Kidney (tissue), 13 donors: ENCODE measurements at regions not wholly inside any gene's neighbourhood (a gene's known extent, or its start where the extent isn't known, plus 50 kb on each side); places are given as distances from the start of the nearest gene placed in this dataset.

Source experiments
- DNase-seq, 5 donors: peaks; one replicate each; pipeline ENCODE4 v3.0.0-alpha.2; 2013 to 2020
- FAIRE-seq: peaks from 2 replicates; lab custom pipeline; 2012; peaks lifted over from hg19 to GRCh38; lab: Jason Lieb, UNC
- H3K27ac ChIP-seq, 2 donors: one replicate each; pipeline ENCODE4 v1.7.0; 2013; ENCODE audit warnings: low read depth in 2 of 2, low read length in 2 of 2, inconsistent platforms in 1 of 2
- H3K27me3 ChIP-seq: one replicate; pipeline ENCODE4 v1.7.1; 2013; ENCODE audit warnings: low read length, inconsistent platforms; ENCODE audit not compliant: control insufficient read depth, insufficient read depth
- H3K36me3 ChIP-seq, 3 donors: one replicate each; pipeline versions ENCODE4 v1.7.0 to v1.7.1; 2013; ENCODE audit warnings: low read length in 3 of 3, control low read depth in 1 of 3, inconsistent platforms in 1 of 3; ENCODE audit not compliant: insufficient read depth in 3 of 3, control insufficient read depth in 2 of 3
- H3K4me1 ChIP-seq, 3 donors: one replicate each; pipeline versions ENCODE4 v1.7.0 to v1.7.1; 2013; ENCODE audit warnings: low read length in 3 of 3, inconsistent platforms in 1 of 3, low read depth in 1 of 3; ENCODE audit not compliant: control insufficient read depth in 2 of 3, insufficient read depth in 2 of 3
- H3K4me3 ChIP-seq, 3 donors: one replicate each; pipeline versions ENCODE4 v1.7.0 to v1.8.1; 2013; ENCODE audit warnings: low read length in 3 of 3, control low read depth in 1 of 3, inconsistent platforms in 1 of 3
- H3K9ac ChIP-seq, 3 donors: one replicate each; pipeline versions ENCODE4 v1.7.0 to v1.7.1; 2013; ENCODE audit warnings: low read length in 3 of 3, control low read depth in 1 of 3, inconsistent platforms in 1 of 3
- H3K9me3 ChIP-seq, 3 donors: one replicate each; pipeline versions ENCODE4 v1.7.0 to v1.7.1; 2013; ENCODE audit warnings: low read length in 3 of 3, control low read depth in 1 of 3, inconsistent platforms in 1 of 3; ENCODE audit not compliant: control insufficient read depth in 2 of 3, insufficient read depth in 1 of 3
- CTCF ChIP-seq: IDR thresholded peaks from 3 replicates; pipeline ENCODE4 v1.5.1; 2012; ENCODE audit warnings: mild to moderate bottlenecking, moderate library complexity, borderline replicate concordance; ENCODE audit not compliant: insufficient read depth; ENCODE audit errors: extremely low read depth
- intact Hi-C: fragments of 100-400 bp; cut with DNase I; formaldehyde crosslinking; loops from one replicate; pipeline ENCODE4 v1.11.1; 2022
- donor health status: control.
- donor health status: control.
- donor health status: control.
- donor health status: control.
- donor health status: control.
- donor health status: DM: yes; HTN: yes; CAD: no.
- donor health status: Normal renal cell carcinoma (clear cell type).

- H3K9me3 ChIP-seq: no peaks in the 10 kb centered on the region
- H3K36me3 ChIP-seq: no peaks in the 10 kb centered on the region
- DNase-seq (no peak), FAIRE-seq (no peak)
- no peak overlapping the region for H3K4me3 ChIP-seq
- TF ChIP-seq CTCF: no peak
- intact Hi-C loops: no loop called here
- no peak overlapping the region for H3K9ac ChIP-seq
- no peaks in the 10 kb centered on the region for H3K27me3 ChIP-seq
- H3K27ac ChIP-seq: no peak overlapping the region
- no peaks in the 10 kb centered on the region for H3K4me1 ChIP-seq
Observed at GRCh38 chr12:58781609-58782008, 138.7 kb downstream of the LRIG3 start.

- TF ChIP-seq CTCF: no peak
- FAIRE-seq (no peak), DNase-seq (peak in 3 of 5 donors; percentile 12 to 24 (median 14))
- no peak overlapping the region for H3K27ac ChIP-seq
- H3K36me3 ChIP-seq: no peaks in the 10 kb centered on the region
- H3K9ac ChIP-seq: no peak overlapping the region
- no peaks in the 10 kb centered on the region for H3K27me3 ChIP-seq
- H3K9me3 ChIP-seq: peaks cover 0 to 4% (median 0%) of the 10 kb centered on the region in 3 donors
- H3K4me3 ChIP-seq: no peak overlapping the region
- no peaks in the 10 kb centered on the region for H3K4me1 ChIP-seq
- intact Hi-C loops: no loop called here
Observed at GRCh38 chr12:58787021-58787760, 133.1 kb downstream of the LRIG3 start.

- H3K27ac ChIP-seq: no peak overlapping the region
- intact Hi-C loops: no loop called here
- H3K9me3 ChIP-seq: no peaks in the 10 kb centered on the region
- H3K27me3 ChIP-seq: no peaks in the 10 kb centered on the region
- FAIRE-seq (no peak), DNase-seq (no peak)
- no peak for TF ChIP-seq CTCF
- no peaks in the 10 kb centered on the region for H3K36me3 ChIP-seq
- no peak overlapping the region for H3K4me3 ChIP-seq
- H3K4me1 ChIP-seq: no peaks in the 10 kb centered on the region
- H3K9ac ChIP-seq: no peak overlapping the region
Observed at GRCh38 chr12:58794859-58795258, 125.4 kb downstream of the LRIG3 start.
